HEK293 (cell line): ENCODE measurements at regions not wholly inside any gene's neighbourhood (a gene's known extent, or its start where the extent isn't known, plus 50 kb on each side); places are given as distances from the start of the nearest gene placed in this dataset.

Experiments used
- CTCF ChIP-seq: fragments of 450-650 bp; formaldehyde crosslinking; IDR thresholded peaks from 2 replicates; pipeline ENCODE4 v1.5.1; 2016; ENCODE audit warnings: missing biosample characterization, missing genetic modification characterization
- HOXC10 ChIP-seq: sonication (generic); formaldehyde crosslinking; IDR thresholded peaks from 2 replicates; pipeline ENCODE4 v1.8.1; 2023; ENCODE audit warnings: mild to moderate bottlenecking, missing genetic modification reagents
- IKZF3 ChIP-seq: fragments of 450-650 bp; IDR thresholded peaks from 2 replicates; pipeline ENCODE4 v1.5.0; 2018; ENCODE audit warnings: missing biosample characterization, mild to moderate bottlenecking, missing genetic modification characterization, moderate library complexity
- KLF10 ChIP-seq: fragments of 450-650 bp; IDR thresholded peaks from 2 replicates; pipeline ENCODE4 v1.5.1; 2018; ENCODE audit warnings: missing biosample characterization, mild to moderate bottlenecking, missing genetic modification characterization
- SALL2 ChIP-seq: fragments of 450-650 bp; formaldehyde crosslinking; IDR thresholded peaks from 2 replicates; pipeline ENCODE4 v1.5.0; 2017; ENCODE audit warnings: missing biosample characterization, mild to moderate bottlenecking, missing genetic modification characterization, borderline replicate concordance
- ZBTB1 ChIP-seq: fragments of 450-650 bp; formaldehyde crosslinking; IDR thresholded peaks from 2 replicates; pipeline ENCODE4 v1.5.1; 2016; ENCODE audit warnings: missing biosample characterization, missing genetic modification characterization
- ZBTB11 ChIP-seq: fragments of 450-650 bp; formaldehyde crosslinking; conservative IDR thresholded peaks from 2 replicates; pipeline ENCODE4 v1.5.1; 2016; ENCODE audit warnings: low read depth, missing biosample characterization, missing genetic modification characterization
- ZFP41 ChIP-seq: fragments of 450-650 bp; formaldehyde crosslinking; IDR thresholded peaks from 2 replicates; pipeline ENCODE4 v1.5.1; 2016; ENCODE audit warnings: missing biosample characterization, missing genetic modification characterization, borderline replicate concordance
- ZNF274 ChIP-seq, 2 experiments: fragments of 200-500 bp in 1 of 2; fragments of 450-650 bp in 1 of 2; sonication (Bioruptor generic) in 1 of 2; formaldehyde crosslinking in 1 of 2; IDR thresholded peaks; 2 replicates each; pipeline versions ENCODE4 v1.5.1 to v1.6.1; 2014 to 2016; ENCODE audit warnings: borderline replicate concordance in 1 of 2, inconsistent platforms in 1 of 2, low read length in 1 of 2, missing biosample characterization in 1 of 2, missing genetic modification characterization in 1 of 2
- ZNF394 ChIP-seq: fragments of 450-650 bp; formaldehyde crosslinking; IDR thresholded peaks from 2 replicates; pipeline ENCODE4 v1.5.1; 2016; ENCODE audit warnings: missing biosample characterization, missing genetic modification characterization, mild to moderate bottlenecking, moderate library complexity, borderline replicate concordance
- ZNF580 ChIP-seq: fragments of 450-650 bp; formaldehyde crosslinking; IDR thresholded peaks from 2 replicates; pipeline ENCODE4 v1.5.1; 2016; ENCODE audit warnings: missing biosample characterization, missing genetic modification characterization
- ZNF596 ChIP-seq: fragments of 450-650 bp; IDR thresholded peaks from 2 replicates; pipeline ENCODE4 v1.5.0; 2018; ENCODE audit warnings: missing biosample characterization, mild to moderate bottlenecking, missing genetic modification characterization, moderate library complexity
- ZNF658 ChIP-seq: fragments of 450-650 bp; formaldehyde crosslinking; IDR thresholded peaks from 2 replicates; pipeline ENCODE4; 2016; ENCODE audit warnings: missing biosample characterization, missing genetic modification characterization

- no peak for TF ChIP-seq CTCF (tag by site-specific recombination)
- no peak for TF ChIP-seq ZNF394 (tag by site-specific recombination)
- TF ChIP-seq ZNF596 (tag by site-specific recombination): no peak
- no peak for TF ChIP-seq ZNF274 (IDR thresholded peaks at IDR 0.05; ENCODE audit: low read length)
- TF ChIP-seq ZNF274 (tag by site-specific recombination; IDR thresholded peaks at IDR 0.05; ENCODE audit: borderline replicate concordance): no peak
- TF ChIP-seq SALL2 (tag by site-specific recombination): no peak
- no peak for TF ChIP-seq ZNF658 (tag by site-specific recombination)
- TF ChIP-seq HOXC10 (CRISPR knock-in tag): no peak
- no peak for TF ChIP-seq KLF10 (tag by site-specific recombination)
- no peak for TF ChIP-seq ZBTB11 (tag by site-specific recombination)
- no peak for TF ChIP-seq ZFP41 (tag by site-specific recombination)
- no peak for TF ChIP-seq IKZF3 (tag by site-specific recombination)
- TF ChIP-seq ZBTB1 (tag by site-specific recombination): no peak
- no peak for TF ChIP-seq ZNF580 (tag by site-specific recombination)
Measured at GRCh38 chr5:159768243-159768642, 148.0 kb upstream of the ADRA1B start.
